Natural killer cell treated with Interleukin-12 subunit alpha and Interleukin-12 subunit beta and Interleukin-15 and Interleukin-18, amount 100 ng/mL, for 72 hours (primary cell): ENCODE measurements at regions not wholly inside any gene's neighbourhood (a gene's known extent, or its start where the extent isn't known, plus 50 kb on each side); places are given as distances from the start of the nearest gene placed in this dataset.
A peak's percentile ranks its signal among the peaks of the same experiment; 100 is the strongest.
"Not testable (repeated sequence)": the region's sequence is repeated elsewhere in the genome, so short reads cannot be mapped to it uniquely, and the experiment has no call there.

Source experiments
- ATAC-seq, 2 donors: fragments of 150-1000 bp; cut with Tn5 transposase in 1 of 2; sonication (Bioruptor Pico), chemical (Tn5 transposase) in 1 of 2; 2 replicates each; pipeline ENCODE4 v1.10.0; 2021
- DNase-seq: peaks from one replicate; pipeline ENCODE4 v3.0.0; 2022; ENCODE audit warnings: low spot score
- H3K27ac Mint-ChIP-seq, 2 donors: 1 replicate in 1 of 2; 2 replicates in 1 of 2; pipeline ENCODE4 v1.8.0; 2022; ENCODE audit warnings: mixed read lengths in 2 of 2, mild to moderate bottlenecking in 1 of 2, moderate library complexity in 1 of 2
- H3K27me3 Mint-ChIP-seq, 2 donors: 1 replicate in 1 of 2; 2 replicates in 1 of 2; pipeline ENCODE4 v1.8.0; 2022; ENCODE audit warnings: mixed read lengths in 2 of 2
- H3K36me3 Mint-ChIP-seq: one replicate; pipeline ENCODE4 v1.8.0; 2022; ENCODE audit warnings: mixed read lengths
- H3K4me1 Mint-ChIP-seq, 2 donors: 1 replicate in 1 of 2; 2 replicates in 1 of 2; pipeline ENCODE4 v1.8.0; 2022; ENCODE audit warnings: low read depth in 2 of 2, mixed read lengths in 2 of 2, mild to moderate bottlenecking in 1 of 2
- H3K4me3 Mint-ChIP-seq: one replicate; pipeline ENCODE4 v1.8.0; 2022; ENCODE audit warnings: mixed read lengths
- H3K9me3 Mint-ChIP-seq: 2 replicates; pipeline ENCODE4 v1.8.0; 2022; ENCODE audit warnings: mixed read lengths

- H3K27me3 Mint-ChIP-seq: no peaks in the 10 kb centered on the region
- peaks cover 50 to 54% of the 10 kb centered on the region in 2 donors for H3K4me1 Mint-ChIP-seq
- H3K4me3 Mint-ChIP-seq: peak overlapping the region; percentile 72
These were observed 70.7 kb upstream of the PPP3CA start for GRCh38 chr4:101418055-101418454.

GRCh38 chr4:101417046-101417445, 69.7 kb upstream of the PPP3CA start:
- Mint-ChIP-seq H3K9me3 (no peaks in the 10 kb centered on the region), H3K27ac (no peak overlapping the region), H3K36me3 (peaks cover 4% of the 10 kb centered on the region), H3K4me3 (no peak overlapping the region), H3K27me3 (no peaks in the 10 kb centered on the region), H3K4me1 (peaks cover 50 to 54% of the 10 kb centered on the region in 2 donors)
- DNase-seq (no peak), ATAC-seq (no peak)

More at GRCh38 chr4:101418055-101418454, 70.7 kb upstream of the PPP3CA start:
- peak; percentile 78 for DNase-seq
- peak; percentile 91 to 93 for ATAC-seq
- H3K9me3 Mint-ChIP-seq: no peaks in the 10 kb centered on the region
- H3K27ac Mint-ChIP-seq: peak overlapping the region; percentile 81 to 85
- peaks cover 4% of the 10 kb centered on the region for H3K36me3 Mint-ChIP-seq

GRCh38 chr4:101415962-101416361, 68.6 kb upstream of the PPP3CA start:
- H3K36me3 Mint-ChIP-seq: peaks cover 4% of the 10 kb centered on the region
- H3K4me3 Mint-ChIP-seq: peak overlapping the region; percentile 27
- no peak for ATAC-seq
- no peaks in the 10 kb centered on the region for H3K9me3 Mint-ChIP-seq
- no peak for DNase-seq
- H3K27me3 Mint-ChIP-seq: no peaks in the 10 kb centered on the region
- peak overlapping the region in 1 of 2 donors; percentile 33 for H3K27ac Mint-ChIP-seq
- peaks cover 50 to 54% of the 10 kb centered on the region in 2 donors for H3K4me1 Mint-ChIP-seq

GRCh38 chr4:101414496-101414895, 67.2 kb upstream of the PPP3CA start:
- Mint-ChIP-seq H3K9me3 (no peaks in the 10 kb centered on the region), H3K4me1 (peaks cover 40 to 42% of the 10 kb centered on the region in 2 donors), H3K36me3 (peaks cover 4% of the 10 kb centered on the region), H3K27me3 (peaks cover 0 to 2% of the 10 kb centered on the region in 2 donors), H3K27ac (peak overlapping the region in 1 of 2 donors; percentile 13), H3K4me3 (peak overlapping the region; percentile 42)
- ATAC-seq (no peak), DNase-seq (no peak)

- H3K4me3 Mint-ChIP-seq: no peak overlapping the region
- ATAC-seq (no peak), DNase-seq (no peak)
These were observed 64.6 kb upstream of the PPP3CA start for GRCh38 chr4:101411926-101412325.

DNA sequence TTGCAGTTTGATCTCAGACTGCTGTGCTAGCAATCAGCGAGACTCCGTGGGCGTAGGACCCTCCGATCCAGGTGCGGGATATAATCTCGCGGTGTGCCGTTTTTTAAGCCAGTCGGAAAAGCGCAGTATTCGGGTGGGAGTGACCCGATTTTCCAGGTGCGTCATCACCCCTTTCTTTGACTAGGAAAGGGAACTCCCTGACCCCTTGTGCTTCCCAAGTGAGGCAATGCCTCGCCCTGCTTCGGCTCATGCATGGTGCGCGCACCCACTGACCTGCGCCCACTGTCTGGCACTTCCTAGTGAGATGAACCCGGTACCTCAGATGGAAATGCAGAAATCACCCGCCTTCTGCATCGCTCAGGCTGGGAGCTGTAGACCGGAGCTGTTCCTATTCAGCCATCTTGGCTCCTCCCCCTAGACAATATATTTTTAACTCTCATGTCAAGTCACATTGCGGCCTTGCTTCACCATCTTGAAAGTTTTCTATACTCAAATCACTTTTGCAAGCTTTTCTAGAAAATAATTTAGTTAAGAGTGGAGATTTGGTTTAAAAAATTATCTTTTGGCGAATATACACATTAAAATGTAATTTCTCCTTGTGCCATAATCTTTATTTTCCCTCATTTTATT, 64.1 kb upstream of the PPP3CA start:
- H3K4me3 Mint-ChIP-seq, ATAC-seq, H3K36me3 Mint-ChIP-seq, H3K9me3 Mint-ChIP-seq, DNase-seq, H3K27me3 Mint-ChIP-seq, H3K27ac Mint-ChIP-seq: not testable (repeated sequence)
- H3K4me1 Mint-ChIP-seq: peaks cover 17 to 24% of the 10 kb centered on the region in 2 donors

More at GRCh38 chr4:101411926-101412325, 64.6 kb upstream of the PPP3CA start:
- Mint-ChIP-seq H3K27me3 (peaks cover 0 to 2% of the 10 kb centered on the region in 2 donors), H3K27ac (no peak overlapping the region), H3K9me3 (no peaks in the 10 kb centered on the region), H3K4me1 (peaks cover 20 to 26% of the 10 kb centered on the region in 2 donors), H3K36me3 (peaks cover 4% of the 10 kb centered on the region)

- Mint-ChIP-seq H3K36me3 (no peaks in the 10 kb centered on the region), H3K4me3 (no peak overlapping the region), H3K4me1 (peaks cover 10 to 13% of the 10 kb centered on the region in 2 donors), H3K27me3 (no peaks in the 10 kb centered on the region), H3K27ac (peak overlapping the region in 1 of 2 donors; percentile 49), H3K9me3 (peaks cover 4% of the 10 kb centered on the region)
- DNase-seq: peak; percentile 61
- ATAC-seq: peak in 1 of 2 donors; percentile 76
These were observed 52.8 kb upstream of the PPP3CA start for GRCh38 chr4:101400096-101400495.

DNA sequence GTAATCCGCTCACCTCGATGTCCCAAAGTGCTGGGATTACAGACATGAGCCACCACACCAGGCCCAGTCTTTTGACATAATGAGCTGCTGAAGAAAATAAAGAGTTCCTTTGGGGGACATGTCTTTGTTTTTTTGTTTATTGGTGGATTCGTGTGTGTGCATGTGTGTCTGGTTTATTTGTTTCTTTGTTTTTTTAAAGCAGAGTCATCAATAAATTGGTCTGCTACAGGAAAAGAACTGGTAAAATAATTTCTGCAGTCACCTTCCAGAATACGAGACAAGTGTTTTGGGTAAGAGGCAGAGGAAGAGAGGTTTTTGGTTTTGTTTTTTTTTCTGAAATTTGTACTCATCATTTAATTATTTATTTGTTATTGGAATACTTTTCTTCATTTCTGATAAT, 51.5 kb upstream of the PPP3CA start:
- Mint-ChIP-seq H3K27me3 (no peaks in the 10 kb centered on the region), H3K36me3 (no peaks in the 10 kb centered on the region), H3K4me1 (peaks cover 10 to 13% of the 10 kb centered on the region in 2 donors), H3K4me3 (no peak overlapping the region), H3K9me3 (no peaks in the 10 kb centered on the region), H3K27ac (no peak overlapping the region)
- ATAC-seq (no peak), DNase-seq (no peak)
